Midbrain (tissue), 1 donor: ENCODE measurements at regions not wholly inside any gene's neighbourhood (a gene's known extent, or its start where the extent isn't known, plus 50 kb on each side); places are given as distances from the start of the nearest gene placed in this dataset.

Experiments
- DNase-seq: peaks from one replicate; lab custom pipeline; 2025; lab: John Stamatoyannopoulos, UW

DNA sequence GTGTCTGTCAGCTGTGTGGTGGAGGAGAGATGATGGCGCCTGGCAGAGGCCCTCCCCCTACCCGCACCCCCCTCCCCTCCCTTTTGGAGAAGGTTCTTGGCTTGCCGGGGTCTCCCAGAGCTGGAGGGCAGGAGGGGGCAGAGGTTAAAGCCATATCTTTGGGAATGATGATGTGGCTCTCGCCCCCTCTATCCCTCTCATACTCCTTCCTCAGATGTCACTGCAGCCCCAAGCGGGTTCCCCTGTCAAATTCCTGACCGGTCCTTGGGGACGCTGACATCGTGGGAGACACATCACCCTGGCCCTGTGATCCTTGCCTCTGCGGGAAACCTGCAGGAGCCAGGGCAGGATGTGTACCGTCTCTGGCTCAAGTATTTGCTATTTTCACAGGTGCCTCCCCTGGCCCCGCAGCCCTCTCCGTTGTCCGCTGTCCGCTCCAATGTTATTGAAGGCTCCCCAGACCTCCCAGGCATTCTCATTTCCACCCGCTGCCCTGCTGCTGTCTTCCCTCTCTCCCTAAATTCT is 109.5 kb downstream of the FOXD1 start:
- no peak for DNase-seq

DNA sequence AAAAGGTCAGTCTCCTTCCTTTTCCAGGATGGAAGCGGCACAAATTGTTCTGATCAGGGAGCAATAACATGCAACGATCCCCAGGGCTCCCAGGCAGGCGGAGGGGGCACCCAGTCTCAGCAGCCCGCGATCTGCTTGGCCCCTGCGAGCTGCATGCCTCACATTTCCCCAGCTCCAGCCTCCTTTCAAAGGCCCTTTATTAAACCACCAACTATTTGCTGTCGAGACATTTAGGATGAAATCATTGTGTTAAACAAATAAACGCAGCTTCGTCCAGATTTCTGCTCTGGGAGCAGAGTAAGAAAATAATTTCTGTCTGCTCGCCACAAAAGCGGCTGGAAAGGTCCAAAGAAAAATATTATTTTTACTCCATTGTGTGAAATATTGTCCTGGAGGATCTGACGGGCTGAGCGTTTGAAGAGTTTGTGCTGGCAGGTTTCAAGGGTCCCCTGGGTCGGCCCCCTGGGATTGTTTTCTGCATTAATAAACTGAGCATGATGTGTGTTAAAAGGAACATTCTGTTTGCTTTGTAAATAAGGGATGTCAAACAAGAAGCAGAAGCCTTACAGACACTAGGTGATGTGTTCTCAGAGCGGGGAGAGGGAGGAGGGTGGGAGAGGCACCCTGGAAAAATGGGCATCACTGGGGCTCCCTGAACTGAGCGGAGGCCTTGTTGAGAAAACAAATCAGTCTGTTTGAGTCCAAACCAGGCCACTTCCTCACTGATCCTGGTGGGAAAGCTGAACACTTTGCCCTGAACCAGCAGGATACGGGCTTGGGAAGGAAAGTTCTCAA is 110.1 kb downstream of the FOXD1 start:
- DNase-seq, result no peak

DNA sequence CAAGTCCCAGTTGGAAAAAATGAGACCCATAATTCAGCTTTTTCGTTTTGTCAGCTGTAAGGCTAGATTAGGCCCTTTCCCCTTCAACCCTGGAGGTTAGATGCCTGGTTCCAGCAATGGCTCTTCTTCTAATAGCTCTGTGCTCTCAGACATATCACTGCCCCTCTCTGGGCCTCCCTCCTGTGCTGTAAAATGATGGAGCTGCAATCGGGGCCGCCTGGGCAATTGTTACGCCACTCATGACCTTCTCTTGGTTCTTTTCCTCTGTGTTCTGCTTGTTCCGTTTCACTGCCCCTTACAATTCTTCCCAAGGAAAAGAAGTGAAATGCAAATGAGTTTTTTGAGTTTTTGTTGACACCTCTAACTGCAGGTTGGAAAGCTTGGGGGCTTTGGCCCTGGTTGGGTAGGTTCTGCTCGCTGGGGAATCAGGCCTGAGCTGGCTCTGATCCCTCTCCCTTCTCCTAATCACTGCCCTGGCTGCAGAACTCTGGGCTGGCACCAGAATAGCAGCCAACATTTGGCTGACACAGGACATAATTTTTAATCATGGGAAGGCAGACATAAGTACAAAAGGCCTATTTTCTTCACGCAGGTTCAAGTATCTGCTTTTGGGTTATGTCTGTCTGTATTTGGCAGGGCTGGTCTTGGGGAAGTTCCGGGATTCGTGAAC is 110.9 kb downstream of the FOXD1 start:
- no peak for DNase-seq

DNA sequence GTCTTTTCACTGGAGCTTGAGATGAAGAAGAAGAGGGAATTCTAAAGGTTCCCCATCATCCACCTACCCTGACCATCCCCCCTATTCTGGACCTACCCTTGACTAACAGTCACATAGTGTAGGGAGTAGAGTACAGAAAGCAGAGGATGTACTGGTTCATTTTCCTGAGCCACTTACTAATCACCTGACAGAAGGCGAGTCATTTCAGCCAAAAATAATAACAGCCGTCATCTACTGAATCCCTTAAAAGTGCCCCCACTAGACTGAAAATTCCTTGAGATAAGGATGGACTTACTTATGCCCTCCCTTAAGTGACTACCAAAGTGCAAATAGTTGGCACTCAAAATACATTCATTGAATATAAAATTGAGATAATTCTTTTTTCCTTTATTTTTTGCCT is 112.2 kb downstream of the FOXD1 start:
- no peak for DNase-seq

DNA sequence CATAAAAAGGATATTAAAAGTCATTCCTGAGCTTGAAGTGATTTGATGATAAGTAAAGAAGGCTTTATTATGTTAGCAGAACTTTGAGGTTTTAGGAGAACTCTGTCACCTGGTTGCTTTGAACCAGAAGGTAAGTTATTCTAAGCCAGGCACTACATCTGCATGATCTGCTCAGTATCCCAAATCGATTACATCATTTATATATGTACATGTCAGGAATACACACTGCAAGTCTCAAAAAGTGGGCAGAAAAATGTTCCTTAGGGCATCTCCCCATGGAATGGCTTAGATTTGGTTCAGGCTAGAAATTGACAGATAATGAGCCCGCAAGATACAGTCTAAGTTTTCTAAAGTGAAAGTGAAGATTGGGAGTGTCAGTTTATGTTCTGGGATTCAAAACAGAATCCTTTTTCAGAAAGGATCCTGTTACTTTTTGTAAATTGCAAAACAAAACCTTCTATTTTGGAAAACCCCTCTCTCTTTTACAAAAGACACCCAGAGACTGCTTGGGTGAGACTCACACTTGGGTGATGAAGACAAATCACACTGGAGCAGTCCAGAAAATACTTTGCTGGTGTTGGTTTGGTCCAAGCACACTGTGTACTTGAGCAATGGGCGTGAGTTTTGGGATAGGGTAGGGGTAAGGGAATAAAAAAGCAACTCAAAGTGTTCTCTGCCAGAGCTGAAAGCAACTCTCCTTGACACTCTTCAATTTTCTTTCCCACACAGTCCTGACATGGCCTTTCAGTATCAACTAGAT is 114.5 kb downstream of the FOXD1 start:
- no peak for DNase-seq

DNA sequence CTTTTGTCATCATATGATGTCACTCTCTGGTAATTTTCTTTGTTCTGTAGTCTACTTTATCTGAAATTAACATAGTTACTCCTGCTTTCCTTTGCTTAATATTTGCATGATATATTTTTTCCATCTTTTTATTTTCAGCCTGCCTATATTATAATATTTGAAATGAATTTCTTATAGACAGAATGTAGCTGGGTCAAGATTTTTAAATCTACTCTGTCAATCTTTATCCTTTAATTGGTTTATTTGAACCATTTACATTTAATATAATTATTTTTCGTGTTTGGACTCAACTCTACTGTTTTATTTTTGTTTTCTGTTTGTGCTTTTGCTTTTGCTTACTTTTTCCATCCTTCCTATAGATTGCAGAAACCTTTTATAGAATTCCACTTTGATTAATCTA is 118.0 kb downstream of the FOXD1 start:
- DNase-seq, result no peak

DNA sequence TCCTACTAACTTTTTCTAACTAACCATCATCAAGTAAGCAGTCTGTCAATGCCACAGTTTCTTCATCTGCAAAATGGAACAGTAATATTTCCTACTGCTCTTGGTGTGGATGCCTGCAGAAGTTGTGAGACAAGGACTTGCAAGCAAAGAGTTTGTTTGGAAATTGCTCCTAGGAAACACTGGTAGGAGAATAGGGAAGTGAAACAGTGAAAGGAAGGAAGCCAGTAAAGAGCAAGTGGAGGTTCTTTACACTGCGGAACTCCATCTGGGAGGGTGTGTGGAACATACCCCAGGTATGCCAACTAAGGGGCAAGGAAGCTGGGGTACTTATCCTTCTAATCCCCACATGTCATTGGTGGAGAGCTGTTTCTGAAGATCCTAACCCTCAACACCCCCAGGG is 119.9 kb downstream of the FOXD1 start:
- no peak for DNase-seq

DNA sequence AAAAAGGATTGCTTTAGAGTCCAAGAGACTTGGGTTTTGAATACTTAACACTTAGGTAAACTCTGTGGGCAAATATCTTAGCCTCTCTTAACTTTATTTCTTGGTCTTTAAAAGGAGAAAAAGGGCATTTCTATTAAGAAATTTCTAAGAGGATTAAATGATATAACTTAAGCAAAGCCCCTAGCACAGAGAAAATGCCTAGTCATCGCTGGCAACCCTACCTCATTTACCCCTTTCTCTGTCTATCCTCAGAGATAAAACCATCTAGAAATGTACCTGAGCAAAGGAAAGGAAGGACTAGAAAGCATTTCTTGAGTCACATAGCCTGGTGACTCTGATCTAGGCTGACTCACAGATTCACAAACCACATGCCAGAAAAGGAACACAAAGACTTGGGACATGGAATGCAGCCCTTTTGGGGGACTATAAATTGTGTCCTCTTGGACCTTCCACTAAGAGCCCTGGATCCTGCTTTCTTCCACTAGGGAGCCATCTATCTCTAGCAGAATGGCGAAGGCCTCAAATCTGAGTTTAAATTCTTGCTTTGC is 120.6 kb downstream of the FOXD1 start:
- DNase-seq, result no peak

DNA sequence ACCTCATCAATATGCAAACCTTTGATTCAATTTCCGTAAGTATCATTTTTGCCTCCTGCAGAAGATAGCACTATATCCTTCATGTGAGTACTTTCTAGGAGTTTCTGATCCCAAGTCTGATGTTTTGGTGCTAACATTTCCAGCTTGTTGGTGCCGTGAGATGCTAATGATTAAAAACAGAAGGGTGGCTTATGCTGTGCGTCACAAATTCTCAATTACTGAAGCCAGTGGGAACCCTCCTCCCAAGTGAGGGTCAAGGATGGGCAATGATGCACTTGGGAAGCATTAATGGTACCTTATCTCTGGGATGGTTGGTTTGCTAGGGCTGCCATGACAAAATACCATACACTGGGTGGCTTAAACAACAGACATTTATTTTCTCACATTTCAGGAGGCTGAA is 123.0 kb downstream of the FOXD1 start:
- no peak for DNase-seq

DNA sequence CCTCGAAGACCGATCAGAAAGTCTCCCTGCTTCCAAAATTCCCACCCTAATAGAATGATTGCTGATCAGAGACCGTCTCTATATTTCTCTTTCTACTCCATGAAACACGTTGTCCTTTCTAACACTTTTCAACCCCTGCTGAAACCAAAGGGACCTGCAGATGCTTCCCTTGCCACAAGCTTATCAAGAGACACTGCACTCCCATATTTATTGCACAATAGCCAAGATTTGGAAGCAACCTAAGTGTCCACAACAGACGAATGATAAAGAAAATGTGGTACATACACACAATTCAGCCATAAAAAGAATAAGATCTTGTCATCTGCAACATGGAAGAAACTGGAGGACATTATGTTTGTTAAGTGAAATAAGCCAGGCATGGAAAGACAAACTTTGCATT is 125.1 kb downstream of the FOXD1 start:
- no peak for DNase-seq

DNA sequence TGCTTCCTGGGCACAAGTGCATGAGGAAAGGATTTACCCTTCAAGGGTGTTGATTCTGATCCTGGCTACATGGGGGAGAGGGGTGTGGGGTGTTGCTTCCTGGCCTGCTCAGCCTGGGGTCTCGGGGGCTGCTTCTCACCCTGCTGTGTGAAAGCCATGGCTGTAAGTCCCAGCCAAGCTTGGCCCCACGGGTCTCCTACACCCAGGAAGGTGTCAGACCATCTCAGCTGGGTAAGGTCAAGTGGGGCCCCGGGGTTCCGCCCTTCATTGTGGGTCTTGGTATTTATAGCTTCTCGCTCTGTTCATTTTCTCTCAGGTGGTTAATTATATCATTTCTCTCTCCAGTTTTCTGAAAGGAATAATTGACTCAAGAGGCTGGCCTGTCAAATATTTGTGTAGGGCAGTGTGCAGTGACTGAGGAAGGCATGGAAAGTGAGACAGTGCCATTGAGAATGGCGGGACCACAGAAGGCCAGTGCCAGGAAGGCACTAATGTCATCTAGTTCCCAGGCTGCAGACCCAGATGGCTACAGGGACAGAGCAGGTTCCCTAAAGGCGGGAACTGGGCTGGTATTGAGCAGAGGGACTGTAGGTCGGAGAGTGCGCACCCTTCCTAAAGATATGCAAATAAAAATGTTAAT is 126.0 kb downstream of the FOXD1 start:
- DNase-seq, result no peak

DNA sequence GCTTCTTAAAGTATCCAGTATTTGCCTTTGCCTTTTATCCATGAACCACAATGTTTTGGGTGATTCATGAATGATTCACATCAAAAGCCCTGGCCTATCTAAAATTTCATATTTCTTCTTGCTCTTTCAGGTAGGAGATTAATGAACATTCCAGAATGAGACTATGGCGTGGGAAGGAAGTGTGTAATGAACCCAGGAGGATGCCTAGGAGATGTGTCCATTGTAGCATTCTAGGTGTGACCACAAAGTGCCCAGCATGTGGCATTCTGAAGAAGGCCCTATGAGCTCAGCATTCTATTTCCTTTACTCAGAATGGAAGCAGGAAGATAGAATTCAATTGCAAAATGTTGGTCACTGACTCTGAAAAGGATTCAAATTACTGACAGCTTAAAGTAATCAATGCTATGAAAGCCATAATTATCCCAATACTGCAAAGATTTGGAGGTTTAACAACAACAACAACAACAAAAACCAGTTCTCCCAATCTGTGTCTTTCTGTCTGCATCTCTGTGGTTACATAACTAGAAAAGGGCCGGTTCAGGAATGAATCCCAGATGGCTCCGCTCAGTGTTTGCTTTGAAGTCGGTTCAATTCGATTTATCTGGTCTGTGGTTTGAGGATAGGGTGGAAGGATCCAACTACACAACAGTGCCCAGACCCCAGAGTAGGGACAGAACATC is 126.7 kb downstream of the FOXD1 start:
- no peak for DNase-seq

DNA sequence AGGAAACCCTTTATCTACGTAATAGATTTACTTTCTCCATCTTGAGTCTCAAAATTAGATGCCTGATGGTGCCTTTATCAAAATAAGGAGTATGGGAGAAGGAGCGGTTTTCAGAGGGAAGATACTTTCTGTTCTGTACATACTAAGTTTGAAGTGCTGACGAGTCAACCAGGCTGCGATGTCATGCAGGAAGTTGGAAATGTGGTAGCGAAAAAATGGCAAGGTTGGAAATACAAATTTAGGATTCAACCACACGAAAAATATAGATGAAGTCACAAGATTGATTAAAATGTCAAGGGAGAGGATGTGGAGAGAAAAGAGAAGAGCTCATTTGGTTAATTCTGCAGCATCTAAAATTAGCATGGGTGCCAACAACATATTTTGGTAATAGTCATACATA is 129.5 kb downstream of the FOXD1 start:
- no peak for DNase-seq

DNA sequence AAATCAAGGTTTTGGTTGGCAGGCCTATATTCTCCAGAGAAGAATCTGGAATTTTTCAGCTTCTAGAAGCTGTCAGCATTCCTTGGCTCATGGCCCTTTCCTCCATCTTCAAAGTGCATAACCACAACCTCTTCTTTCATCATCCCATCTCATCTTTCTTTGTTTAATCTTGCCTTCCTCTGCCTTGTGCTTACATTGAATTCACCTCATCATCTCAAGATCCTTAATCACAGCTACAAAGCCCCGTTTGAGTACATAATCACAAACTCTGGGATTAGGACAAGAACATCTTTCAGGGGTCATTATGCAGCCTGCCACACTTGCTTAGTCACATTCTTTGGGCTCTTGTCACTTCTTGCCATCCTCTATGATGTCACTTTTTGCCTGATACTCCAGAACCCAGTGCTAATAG is 130.3 kb downstream of the FOXD1 start:
- DNase-seq, result no peak

DNA sequence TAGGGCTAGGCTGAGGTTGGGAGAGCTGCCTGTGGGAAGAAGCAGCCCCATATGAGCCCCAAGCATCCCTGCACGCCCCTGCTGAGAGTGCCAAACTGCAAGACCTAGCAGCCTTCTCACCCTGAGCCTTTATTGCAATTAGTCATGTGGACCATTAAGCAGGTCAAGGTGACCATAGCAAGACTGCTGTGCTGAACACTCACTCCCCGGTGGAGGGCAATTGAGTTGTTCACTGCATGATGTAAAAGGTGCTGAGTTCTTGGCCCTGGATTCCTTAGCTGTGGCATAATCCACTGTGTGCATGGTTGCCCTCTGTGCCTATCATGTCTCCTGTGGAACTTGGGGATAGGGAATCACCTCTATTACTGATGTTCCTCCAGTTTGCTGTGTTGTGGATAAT is 131.1 kb downstream of the FOXD1 start:
- DNase-seq, result no peak

DNA sequence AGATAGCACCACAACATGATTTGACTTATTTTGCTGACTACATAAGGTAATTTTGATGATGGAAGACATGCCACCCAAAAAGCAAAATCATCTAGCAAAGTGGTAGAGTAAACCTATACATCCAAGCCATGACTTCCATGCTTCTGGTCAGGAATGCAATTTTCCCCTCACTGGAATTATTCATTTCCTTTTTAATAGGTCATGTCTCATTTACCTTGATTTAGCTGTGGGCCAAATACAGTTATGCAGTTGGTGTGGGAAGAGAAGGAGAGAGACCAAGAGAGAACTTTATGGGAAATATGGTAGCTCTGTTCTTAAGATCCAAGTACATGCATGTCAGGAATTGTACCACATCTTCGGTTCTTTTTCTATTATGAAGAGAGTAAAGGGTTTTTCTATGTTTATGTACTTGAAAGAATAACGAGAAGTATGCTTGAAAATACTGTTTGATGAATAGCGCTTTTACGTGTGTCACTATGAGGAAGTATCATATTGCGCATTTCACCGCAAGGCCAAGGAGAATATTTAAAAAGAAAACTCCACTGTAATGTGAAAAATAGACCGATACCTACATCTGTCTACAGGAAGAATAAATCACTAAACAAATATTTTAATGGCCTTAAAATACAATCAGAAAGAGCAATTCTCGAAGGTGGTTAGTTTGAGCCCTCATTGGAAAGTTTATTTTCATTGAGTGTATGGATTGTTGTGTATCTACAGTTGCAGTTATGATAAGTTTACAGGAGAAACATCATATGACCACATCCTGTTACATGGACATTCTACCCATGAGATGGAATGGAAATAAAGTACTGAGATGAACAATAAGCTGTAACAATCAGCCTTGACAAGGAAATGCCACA is 134.0 kb downstream of the FOXD1 start:
- no peak for DNase-seq

DNA sequence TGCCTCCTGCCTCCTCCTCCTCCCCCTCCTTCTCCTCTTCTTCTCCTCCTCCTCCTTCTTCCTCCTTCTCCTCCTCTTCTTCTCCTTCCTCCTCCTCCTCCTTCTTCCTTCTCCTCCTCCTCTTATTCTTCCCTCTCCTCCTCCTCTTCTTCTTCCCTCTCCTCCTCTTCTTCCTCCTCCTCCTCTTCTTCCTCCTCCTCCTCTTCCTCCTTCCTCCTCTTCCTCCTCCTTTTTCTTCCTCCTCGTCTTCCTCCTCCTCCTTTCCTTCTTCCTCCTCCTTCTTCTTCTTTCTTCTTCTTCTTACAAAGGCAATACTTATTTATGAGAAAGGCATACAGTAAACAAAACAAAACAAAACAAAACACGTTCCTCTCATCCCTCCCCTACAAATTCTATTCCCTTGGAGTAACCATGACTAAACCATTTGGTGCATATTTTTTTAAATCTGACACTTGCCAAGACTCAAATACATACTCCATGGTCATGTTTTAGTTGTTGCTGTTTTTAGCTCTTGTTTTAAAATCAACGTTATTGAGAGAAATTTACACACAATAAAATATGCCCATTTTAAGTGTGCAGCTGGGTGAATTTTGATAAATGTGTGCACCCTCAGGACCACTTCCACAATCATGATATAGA is 135.6 kb downstream of the FOXD1 start:
- no peak for DNase-seq

DNA sequence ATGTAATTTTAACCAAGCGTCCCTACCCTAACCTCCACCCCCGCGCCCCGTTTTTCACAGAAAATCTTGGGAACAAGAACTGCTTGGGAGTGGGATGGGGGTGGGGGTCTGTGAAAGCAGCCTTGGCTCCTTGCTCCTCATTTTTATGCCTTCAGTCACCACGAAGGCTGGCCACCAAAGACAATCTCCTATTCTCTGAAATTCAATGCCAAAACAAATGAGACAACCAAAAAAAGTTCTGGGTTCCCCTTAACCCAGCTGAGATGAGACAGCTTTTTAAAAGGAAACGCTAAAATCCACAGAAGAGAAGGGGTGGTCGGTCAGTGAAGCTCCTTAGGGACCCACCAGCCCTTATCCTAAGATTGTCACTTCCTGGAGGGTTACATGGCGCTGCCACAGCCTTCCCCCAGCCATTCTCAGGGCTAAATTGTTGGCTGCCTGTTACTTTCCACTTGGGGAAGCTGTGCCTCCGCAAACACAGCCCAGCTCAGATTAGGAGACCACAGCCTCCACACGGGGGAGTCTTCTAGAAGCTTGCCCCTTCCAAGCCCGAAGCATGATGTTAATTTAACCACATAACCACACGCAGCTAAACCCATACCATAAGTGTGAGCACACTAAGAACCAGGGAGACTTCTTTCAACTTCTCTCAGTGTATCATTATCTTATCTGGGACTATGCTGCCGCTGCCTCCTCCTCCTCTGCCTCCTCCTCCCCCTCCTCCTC is 136.3 kb downstream of the FOXD1 start:
- no peak for DNase-seq
